ENCODE measurements at regions not wholly inside any gene's neighbourhood (a gene's known extent, or its start where the extent isn't known, plus 50 kb on each side); places are given as distances from the start of the nearest gene placed in this dataset.

DNA sequence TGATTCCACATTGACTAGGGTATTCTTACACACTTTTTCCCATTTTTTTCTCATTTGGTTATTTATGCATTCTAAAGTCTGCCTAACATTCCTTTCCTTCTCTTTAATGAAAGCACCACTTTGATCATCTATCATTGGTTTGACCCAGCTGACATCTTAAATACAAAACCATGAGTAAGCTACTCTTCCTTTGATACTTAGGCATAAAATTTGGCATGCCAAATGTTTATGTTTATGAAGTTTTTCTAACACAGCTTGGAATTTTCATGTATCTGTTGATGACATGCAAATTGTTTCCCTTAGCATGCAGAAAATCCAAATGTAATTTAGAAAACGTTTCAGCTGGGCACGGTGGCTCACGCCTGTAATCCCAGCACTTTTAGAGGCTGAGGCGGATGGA lies 534.9 kb downstream of the QKI start:
- TF ChIP-seq POLR2AphosphoS5 (IDR thresholded peaks at IDR 0.05; ENCODE audit: insufficient read depth in 1 of 2, low read depth in 1 of 2) (no peak), POLR2A (IDR thresholded peaks at IDR 0.05) (no peak)
- TF ChIP-seq, protein P1, sequence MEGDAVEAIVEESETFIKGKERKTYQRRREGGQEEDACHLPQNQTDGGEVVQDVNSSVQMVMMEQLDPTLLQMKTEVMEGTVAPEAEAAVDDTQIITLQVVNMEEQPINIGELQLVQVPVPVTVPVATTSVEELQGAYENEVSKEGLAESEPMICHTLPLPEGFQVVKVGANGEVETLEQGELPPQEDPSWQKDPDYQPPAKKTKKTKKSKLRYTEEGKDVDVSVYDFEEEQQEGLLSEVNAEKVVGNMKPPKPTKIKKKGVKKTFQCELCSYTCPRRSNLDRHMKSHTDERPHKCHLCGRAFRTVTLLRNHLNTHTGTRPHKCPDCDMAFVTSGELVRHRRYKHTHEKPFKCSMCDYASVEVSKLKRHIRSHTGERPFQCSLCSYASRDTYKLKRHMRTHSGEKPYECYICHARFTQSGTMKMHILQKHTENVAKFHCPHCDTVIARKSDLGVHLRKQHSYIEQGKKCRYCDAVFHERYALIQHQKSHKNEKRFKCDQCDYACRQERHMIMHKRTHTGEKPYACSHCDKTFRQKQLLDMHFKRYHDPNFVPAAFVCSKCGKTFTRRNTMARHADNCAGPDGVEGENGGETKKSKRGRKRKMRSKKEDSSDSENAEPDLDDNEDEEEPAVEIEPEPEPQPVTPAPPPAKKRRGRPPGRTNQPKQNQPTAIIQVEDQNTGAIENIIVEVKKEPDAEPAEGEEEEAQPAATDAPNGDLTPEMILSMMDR (IDR thresholded peaks at IDR 0.05), result no peak
- Histone ChIP-seq H3K27ac (no peak overlapping the region), H3K36me3 (no peaks in the 10 kb centered on the region), H3K4me1 (peaks cover 20% of the 10 kb centered on the region), H3K27me3 (no peaks in the 10 kb centered on the region), H3K9me3 (no peaks in the 10 kb centered on the region), H3K4me3 (no peak overlapping the region)
- intact Hi-C loops (cut with DNase I), result no loop called here
- DNase-seq (ENCODE audit: extremely low spot score in 2 of 2), result no peak

DNA sequence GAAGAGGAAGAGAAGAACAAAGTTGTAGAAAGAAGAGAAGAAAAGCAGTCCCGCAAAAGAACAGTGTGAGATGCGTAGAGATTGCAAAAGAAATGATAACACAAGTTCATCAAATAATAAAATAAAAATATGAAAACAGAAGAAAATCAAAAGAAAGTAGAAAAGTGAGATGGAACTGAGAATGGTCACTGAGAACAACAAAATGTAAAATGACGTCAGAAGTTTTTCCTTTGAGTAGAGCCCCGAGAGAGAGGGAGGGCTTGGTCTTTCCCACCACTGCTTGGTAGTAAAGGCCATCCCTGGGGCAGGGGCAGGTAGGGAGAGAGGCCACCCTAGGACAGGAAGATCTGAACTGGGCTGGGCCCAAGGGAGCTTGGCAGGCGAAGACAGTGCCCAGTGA lies 533.7 kb downstream of the QKI start:
- H3K27ac ChIP-seq, result no peak overlapping the region
- DNase-seq (ENCODE audit: extremely low spot score in 2 of 2), result peak; percentile 13 to 43
- TF ChIP-seq POLR2A (IDR thresholded peaks at IDR 0.05), result no peak
- TF ChIP-seq POLR2AphosphoS5 (IDR thresholded peaks at IDR 0.05; ENCODE audit: insufficient read depth in 1 of 2, low read depth in 1 of 2), result no peak
- TF ChIP-seq, protein P1 (IDR thresholded peaks at IDR 0.05), result no peak
- H3K27me3 ChIP-seq, result no peaks in the 10 kb centered on the region
- intact Hi-C loops (cut with DNase I), result no loop called here
- H3K36me3 ChIP-seq, result no peaks in the 10 kb centered on the region
- no peak overlapping the region for H3K4me3 ChIP-seq
- H3K4me1 ChIP-seq, result peaks cover 30% of the 10 kb centered on the region
- H3K9me3 ChIP-seq, result no peaks in the 10 kb centered on the region

DNA sequence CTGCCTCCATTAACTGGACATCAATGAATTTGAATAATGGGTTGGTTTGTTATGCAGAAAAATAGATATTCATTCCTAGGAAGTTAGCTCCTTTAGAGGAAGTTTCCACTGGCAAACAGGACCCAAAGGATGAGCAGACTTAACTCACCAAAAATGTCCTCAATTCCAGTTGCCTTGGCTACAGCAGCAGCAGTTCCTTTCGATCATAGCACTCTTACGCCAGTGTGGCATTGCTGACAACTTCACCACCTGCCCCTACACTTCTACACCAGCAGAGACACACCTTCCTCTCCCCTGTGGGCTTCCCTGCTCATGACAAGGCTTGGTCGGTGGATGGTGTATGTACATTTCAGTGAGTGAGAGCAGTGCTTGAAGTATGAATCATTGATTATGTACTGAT lies 532.8 kb downstream of the QKI start:
- no peaks in the 10 kb centered on the region for H3K36me3 ChIP-seq
- H3K4me3 ChIP-seq, result no peak overlapping the region
- no peak for TF ChIP-seq POLR2AphosphoS5 (IDR thresholded peaks at IDR 0.05; ENCODE audit: insufficient read depth in 1 of 2, low read depth in 1 of 2)
- intact Hi-C loops (cut with DNase I), result no loop called here
- DNase-seq (ENCODE audit: extremely low spot score in 2 of 2), result peak; percentile 34 to 74
- peaks cover 30% of the 10 kb centered on the region for H3K4me1 ChIP-seq
- H3K9me3 ChIP-seq, result no peaks in the 10 kb centered on the region
- no peak overlapping the region for H3K27ac ChIP-seq
- H3K27me3 ChIP-seq, result no peaks in the 10 kb centered on the region

DNA sequence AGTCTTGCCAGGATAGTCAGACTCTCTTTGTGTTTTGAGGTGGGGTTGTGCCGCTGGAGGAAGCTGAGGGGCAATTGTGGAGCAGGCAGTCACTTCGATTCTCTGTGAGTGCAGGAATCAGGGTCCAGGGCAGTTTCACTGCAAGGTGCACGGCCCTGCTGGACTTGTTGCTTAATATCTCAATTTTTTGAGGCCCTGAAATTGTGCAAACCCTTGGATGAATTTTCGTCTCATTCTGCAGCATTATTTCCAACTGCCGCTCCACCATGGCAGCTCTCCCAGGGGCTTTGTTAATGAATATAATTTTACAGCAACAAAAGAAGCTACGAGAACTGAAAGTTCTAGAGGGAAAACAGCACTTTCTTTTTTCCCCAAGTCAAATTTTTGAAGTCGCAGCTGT lies 531.9 kb downstream of the QKI start:
- peaks cover 30% of the 10 kb centered on the region for H3K4me1 ChIP-seq
- no peaks in the 10 kb centered on the region for H3K36me3 ChIP-seq
- no peak overlapping the region for H3K27ac ChIP-seq
- TF ChIP-seq, protein P1 (IDR thresholded peaks at IDR 0.05), result no peak
- TF ChIP-seq POLR2AphosphoS5 (IDR thresholded peaks at IDR 0.05; ENCODE audit: insufficient read depth in 1 of 2, low read depth in 1 of 2) (no peak), POLR2A (IDR thresholded peaks at IDR 0.05) (no peak)
- peak; percentile 25 to 83 for DNase-seq (ENCODE audit: extremely low spot score in 2 of 2)
- no peaks in the 10 kb centered on the region for H3K27me3 ChIP-seq
- intact Hi-C loops (cut with DNase I), result no loop called here
- H3K9me3 ChIP-seq, result no peaks in the 10 kb centered on the region
- H3K4me3 ChIP-seq, result no peak overlapping the region

DNA sequence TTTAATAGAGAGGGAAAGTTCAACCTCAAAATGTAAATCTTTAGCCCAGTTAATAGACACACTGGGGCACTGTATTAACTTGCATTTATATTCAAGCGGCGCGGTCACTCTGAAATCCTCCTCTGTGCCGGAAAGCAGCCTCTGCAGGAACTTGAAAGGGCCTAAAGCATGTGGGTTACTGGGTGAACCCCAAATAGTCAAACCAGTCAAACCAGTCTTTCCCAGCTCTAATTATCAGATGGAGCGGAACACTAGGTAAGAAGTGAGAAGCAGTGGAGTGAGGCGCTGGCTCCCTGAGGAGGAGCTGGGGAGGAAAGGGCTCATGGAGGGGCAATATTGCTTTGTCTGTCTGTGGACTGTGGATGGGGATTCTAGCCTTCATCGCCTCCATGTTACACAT lies 531.3 kb downstream of the QKI start:
- H3K4me1 ChIP-seq, result peaks cover 30% of the 10 kb centered on the region
- no peaks in the 10 kb centered on the region for H3K36me3 ChIP-seq
- intact Hi-C loops (cut with DNase I), result no loop called here
- H3K9me3 ChIP-seq, result no peaks in the 10 kb centered on the region
- H3K27ac ChIP-seq, result no peak overlapping the region
- H3K4me3 ChIP-seq, result no peak overlapping the region
- DNase-seq (ENCODE audit: extremely low spot score in 2 of 2), result peak in 1 of 2 donors; percentile 67
- peak in 1 of 2 donors; percentile 27 for TF ChIP-seq POLR2AphosphoS5 (IDR thresholded peaks at IDR 0.05; ENCODE audit: insufficient read depth in 1 of 2, low read depth in 1 of 2)
- TF ChIP-seq, protein P1 (IDR thresholded peaks at IDR 0.05), result no peak
- H3K27me3 ChIP-seq, result no peaks in the 10 kb centered on the region

DNA sequence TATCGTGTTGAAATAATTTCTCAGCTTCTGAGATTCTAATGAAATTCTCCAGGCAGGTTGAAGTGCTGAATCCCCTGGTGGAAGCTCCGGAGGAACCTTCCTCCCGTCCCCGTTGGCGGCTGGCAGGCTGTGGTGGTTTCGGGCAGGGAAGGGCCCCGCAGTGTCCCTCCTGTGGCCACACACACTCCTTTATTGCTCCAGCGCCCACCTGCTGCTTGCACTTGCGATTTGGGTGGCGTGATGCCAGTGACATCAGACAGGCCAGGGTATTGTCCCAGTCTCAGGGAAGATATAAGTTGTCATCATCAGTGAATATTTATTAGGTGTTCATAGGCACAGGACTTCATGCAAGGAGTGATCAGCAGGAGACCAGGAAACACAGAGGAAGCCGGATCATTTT lies 530.4 kb downstream of the QKI start:
- no peaks in the 10 kb centered on the region for H3K9me3 ChIP-seq
- intact Hi-C loops (cut with DNase I), result no loop called here
- peaks cover 30% of the 10 kb centered on the region for H3K4me1 ChIP-seq
- no peak overlapping the region for H3K27ac ChIP-seq
- DNase-seq (ENCODE audit: extremely low spot score in 2 of 2), result peak in 1 of 2 donors; percentile 58
- no peaks in the 10 kb centered on the region for H3K27me3 ChIP-seq
- no peak overlapping the region for H3K4me3 ChIP-seq
- H3K36me3 ChIP-seq, result no peaks in the 10 kb centered on the region
- TF ChIP-seq POLR2A (IDR thresholded peaks at IDR 0.05) (no peak), POLR2AphosphoS5 (IDR thresholded peaks at IDR 0.05; ENCODE audit: insufficient read depth in 1 of 2, low read depth in 1 of 2) (no peak)
- TF ChIP-seq, protein P1 (IDR thresholded peaks at IDR 0.05), result no peak
